AG09309 (cell line): ENCODE measurements at regions not wholly inside any gene's neighbourhood (a gene's known extent, or its start where the extent isn't known, plus 50 kb on each side); places are given as distances from the start of the nearest gene placed in this dataset.

ENCODE experiments used
- DNase-seq: peaks from one replicate; pipeline ENCODE4 v3.0.0-alpha.2; 2010; ENCODE audit warnings: low read depth
- H3K4me3 ChIP-seq: 2 replicates; pipeline ENCODE4 v1.5.1; 2011; ENCODE audit warnings: mild to moderate bottlenecking, low read depth, low read length, moderate library complexity; ENCODE audit not compliant: control insufficient read depth
- CTCF ChIP-seq: IDR thresholded peaks from 2 replicates; pipeline ENCODE4 v1.5.1; 2011; ENCODE audit warnings: mild to moderate bottlenecking, low read depth, low read length, inconsistent platforms; ENCODE audit not compliant: insufficient read depth, control insufficient read depth; ENCODE audit errors: missing control alignments

GRCh38 chr12:130240831-130241590, 78.7 kb downstream of the FZD10 start:
- no peak for TF ChIP-seq CTCF
- no peak for DNase-seq
- H3K4me3 ChIP-seq = no peak overlapping the region

GRCh38 chr12:130242506-130242905, 80.2 kb downstream of the FZD10 start:
- TF ChIP-seq CTCF = no peak
- no peak for DNase-seq

GRCh38 chr12:130245251-130245650, 83.0 kb downstream of the FZD10 start:
- no peak for TF ChIP-seq CTCF
- no peak overlapping the region for H3K4me3 ChIP-seq
- DNase-seq = no peak

More at GRCh38 chr12:130242506-130242905, 80.2 kb downstream of the FZD10 start:
- no peak overlapping the region for H3K4me3 ChIP-seq

GRCh38 chr12:130246560-130246959, 84.3 kb downstream of the FZD10 start:
- no peak overlapping the region for H3K4me3 ChIP-seq
- no peak for DNase-seq
- no peak for TF ChIP-seq CTCF

- no peak overlapping the region for H3K4me3 ChIP-seq
- no peak for TF ChIP-seq CTCF
- no peak for DNase-seq
Measured at GRCh38 chr12:130247634-130248237, 85.5 kb downstream of the FZD10 start.

- no peak for DNase-seq
- TF ChIP-seq CTCF = no peak
- no peak overlapping the region for H3K4me3 ChIP-seq
Measured at GRCh38 chr12:130249376-130249775, 87.1 kb downstream of the FZD10 start.
